ENCODE measurements at regions not wholly inside any gene's neighbourhood (a gene's known extent, or its start where the extent isn't known, plus 50 kb on each side); places are given as distances from the start of the nearest gene placed in this dataset.
"Not testable (repeated sequence)": the region's sequence is repeated elsewhere in the genome, so short reads cannot be mapped to it uniquely, and the experiment has no call there.

- DNase-seq, result no peak
Observed at GRCh38 chrX:13179586-13179985, 135.2 kb upstream of the FAM9C start.

- DNase-seq, result no peak
Observed at GRCh38 chrX:13179100-13179499, 134.7 kb upstream of the FAM9C start.

- DNase-seq, result no peak
Observed at GRCh38 chrX:13177921-13178566, 133.6 kb upstream of the FAM9C start.

DNA sequence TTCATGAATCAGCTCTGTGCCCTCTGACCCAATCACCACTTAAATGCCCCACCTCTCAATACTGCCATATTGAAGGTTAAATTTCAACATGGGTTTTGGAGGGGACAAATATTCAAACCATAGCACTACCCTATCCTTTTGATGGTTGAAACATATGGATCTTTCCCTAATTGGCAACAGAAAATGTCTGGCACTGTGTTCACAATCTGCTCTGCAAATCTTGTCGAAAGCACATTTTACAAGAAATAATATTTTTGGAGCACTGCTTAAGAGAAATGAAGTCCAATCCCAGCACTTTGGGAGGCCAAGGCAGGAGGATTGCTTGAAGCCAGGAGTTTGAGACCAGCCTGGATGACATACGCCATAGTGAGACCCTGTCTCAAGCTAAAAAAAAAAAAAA, 130.6 kb upstream of the FAM9C start:
- DNase-seq, result no peak

DNA sequence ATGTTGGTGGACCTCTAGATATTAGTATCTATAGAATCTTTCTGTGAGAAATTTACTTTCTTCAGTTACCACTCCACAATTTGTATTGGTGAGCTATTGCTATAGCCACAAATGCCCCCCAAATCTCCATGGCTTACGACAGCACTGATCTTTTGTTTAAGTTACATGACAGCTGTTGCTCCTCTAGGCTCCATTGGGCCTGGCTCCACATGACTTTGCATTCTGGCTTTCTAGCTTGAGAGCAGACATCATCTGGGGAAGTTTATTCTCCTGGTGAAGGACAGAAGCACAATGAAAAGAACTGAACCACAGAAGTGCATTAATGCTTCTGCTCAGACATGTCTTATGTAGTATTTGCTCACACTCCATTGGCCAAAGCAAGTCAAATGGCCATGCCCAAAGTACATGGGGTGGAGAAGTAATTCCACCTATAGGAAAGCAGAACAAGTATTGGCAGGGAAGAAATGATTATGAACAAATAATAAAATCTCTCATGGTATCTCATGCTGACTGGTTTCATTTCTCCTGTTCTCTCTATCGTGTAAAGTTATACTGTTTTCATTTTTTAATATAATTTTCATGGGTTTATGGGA, 126.6 kb upstream of the FAM9C start:
- DNase-seq, result no peak

DNA sequence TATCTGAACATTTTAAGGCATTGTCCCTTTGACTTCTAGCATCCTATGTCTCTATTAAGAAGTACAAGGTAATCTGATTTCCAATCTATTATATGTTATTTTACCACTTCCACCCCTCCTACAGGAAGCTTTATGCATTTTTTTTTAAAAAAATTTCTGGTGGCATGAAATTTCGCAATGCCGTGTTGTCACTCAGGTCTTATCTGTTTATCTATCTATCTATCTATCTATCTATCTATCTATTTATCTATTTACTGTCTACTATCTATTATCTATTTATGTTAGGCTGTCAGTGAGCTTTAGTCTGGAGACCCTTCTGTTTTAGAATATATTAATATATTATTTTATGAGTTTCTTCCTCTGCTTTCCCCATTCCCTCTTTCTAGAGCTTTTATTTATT, 125.3 kb upstream of the FAM9C start:
- no peak for DNase-seq

GRCh38 chrX:13168269-13168668, 123.8 kb upstream of the FAM9C start:
- DNase-seq, result no peak

- DNase-seq, result no peak
Observed at GRCh38 chrX:13167481-13168231, 123.2 kb upstream of the FAM9C start.

- DNase-seq, result no peak
Observed at GRCh38 chrX:13165266-13166189, 121.1 kb upstream of the FAM9C start.

DNA sequence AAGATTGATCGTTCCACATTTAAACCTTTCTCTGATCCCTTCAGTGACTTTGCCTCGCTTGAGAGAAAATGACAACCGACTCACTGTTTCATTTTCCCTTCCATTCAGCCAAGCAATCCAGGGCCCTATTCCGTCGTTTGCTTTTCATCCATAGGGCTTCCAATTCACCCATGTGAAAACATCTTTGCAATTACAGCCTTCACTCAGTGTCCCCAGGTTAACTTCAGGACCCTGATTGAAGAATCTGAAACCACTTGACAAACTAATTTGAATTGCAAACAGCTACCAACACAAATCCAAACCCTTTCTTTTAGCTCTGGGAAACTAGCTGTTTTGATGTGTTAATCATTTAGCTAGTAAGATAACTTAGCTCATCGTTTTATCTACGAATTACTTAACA, 120.2 kb upstream of the FAM9C start:
- DNase-seq, result no peak

DNA sequence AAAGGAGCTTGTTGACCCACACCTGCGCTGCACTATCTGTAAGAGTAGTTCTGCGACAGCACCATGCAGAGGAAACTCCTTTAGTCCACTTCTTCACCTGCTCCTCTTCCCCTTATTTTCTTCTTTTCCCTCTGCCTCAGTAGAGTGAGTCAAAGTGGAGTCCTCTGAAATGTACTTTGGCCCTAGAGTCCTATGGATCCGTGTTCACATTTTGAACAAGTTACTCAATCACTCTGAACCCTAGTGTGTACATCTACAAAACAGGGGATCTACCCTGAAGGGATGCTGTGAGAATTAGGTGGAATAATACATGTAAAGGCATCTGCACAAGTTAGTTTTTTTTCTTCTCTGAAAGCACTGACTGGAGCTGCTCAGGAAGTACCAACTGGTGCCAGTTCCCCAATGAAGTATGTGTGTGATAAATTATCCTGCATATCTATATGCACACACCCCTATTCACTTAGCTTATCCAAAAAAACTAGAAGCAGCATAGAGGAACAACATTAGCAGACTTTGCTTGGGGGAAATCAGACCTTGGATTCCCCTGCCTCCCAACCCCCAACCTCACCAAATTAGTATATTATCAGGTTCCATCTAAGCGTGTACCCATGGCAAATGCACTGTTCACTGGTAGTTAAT, 118.5 kb upstream of the FAM9C start:
- no peak for DNase-seq

- DNase-seq, result no peak
Observed at GRCh38 chrX:13159886-13160285, 115.5 kb upstream of the FAM9C start.

GRCh38 chrX:13158911-13159310, 114.5 kb upstream of the FAM9C start:
- DNase-seq, result no peak

- DNase-seq, result not testable (repeated sequence)
Observed at GRCh38 chrX:13155550-13155949, 111.1 kb upstream of the FAM9C start.

DNA sequence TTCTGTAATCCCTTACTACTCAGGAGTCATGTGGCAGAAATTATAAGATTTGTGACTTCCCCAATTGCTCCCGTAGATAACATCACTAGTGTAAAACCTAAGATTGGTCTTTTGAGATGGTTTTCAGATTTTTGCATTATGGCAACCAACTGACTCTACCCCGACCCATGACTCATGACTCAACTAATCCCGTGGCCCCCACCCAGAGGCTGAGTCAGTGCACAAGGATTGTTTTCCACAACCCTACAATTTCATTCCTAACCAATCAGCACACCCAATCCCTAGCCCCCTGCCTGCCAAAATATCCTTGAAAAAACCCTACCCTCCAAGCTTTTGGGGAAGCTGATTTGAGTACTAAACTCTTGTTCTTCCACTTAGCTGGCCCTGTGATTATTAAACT, 109.4 kb upstream of the FAM9C start:
- DNase-seq, result no peak

- no peak for DNase-seq
Observed at GRCh38 chrX:13152518-13153185, 108.2 kb upstream of the FAM9C start.

DNA sequence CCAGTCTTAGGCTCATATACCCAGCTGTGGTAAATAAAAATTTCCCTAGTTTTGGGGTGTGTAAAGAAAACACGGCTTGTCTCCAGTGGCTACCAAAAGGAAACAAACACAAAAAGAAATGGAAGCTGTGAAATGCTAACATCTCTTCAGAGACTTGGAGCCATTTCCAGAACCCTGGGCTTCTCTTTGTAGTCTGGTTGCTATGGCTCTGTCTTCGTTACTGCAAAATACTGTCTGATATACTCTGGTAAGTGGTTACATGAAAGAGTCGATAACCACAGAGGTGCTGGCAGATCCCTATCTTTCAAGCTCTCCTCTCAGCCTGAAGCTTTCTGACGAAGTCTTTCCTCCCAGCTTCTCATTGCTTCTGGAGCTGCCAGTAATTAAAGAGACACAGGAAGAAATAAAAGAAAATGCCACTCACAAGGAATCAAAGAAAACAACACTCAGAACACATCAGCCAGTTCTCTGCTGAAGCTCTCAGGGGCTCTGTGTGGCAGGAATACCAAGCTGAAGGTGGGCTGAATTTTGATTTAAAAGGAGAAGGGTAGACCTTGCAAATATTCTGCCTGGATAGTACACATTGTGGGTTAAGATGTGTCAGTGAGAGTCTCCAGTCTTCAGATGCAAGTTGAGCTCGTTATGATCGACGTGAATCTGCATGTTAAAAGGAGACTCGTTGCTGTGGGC, 107.6 kb upstream of the FAM9C start:
- DNase-seq, result no peak

DNA sequence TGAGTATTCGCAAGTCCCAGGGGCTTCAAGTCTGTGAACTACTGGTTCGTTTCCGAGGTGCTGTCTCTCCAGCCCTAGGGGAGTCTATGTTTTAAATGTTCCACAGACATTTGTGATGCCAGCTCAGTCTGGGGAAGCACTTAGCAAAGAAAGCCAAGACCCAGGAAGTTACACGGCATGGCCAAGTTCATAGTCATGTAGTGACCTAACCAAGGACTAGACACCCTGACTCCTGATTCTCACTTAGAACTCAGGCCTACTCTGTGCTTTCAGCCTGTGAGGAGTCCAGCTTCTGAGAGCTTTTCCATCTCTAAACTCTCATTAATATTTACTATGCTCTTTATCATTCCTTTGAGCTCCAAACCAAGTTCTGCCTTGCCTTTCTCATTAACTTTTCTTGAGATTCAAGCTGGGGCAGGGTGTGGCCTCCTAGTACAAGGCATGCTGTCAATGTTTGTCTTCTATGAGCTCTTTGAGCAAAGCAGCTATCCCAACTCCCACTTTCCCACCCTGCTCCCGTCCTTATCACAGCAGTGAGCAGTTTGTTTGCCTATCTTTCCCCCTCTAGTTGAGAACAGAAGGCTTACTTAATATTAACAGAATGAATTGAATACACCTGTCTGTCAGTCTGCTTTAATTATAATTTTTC, 105.4 kb upstream of the FAM9C start:
- no peak for DNase-seq

- DNase-seq, result no peak
Observed at GRCh38 chrX:13147733-13148132, 103.3 kb upstream of the FAM9C start.

GRCh38 chrX:13147147-13147546, 102.7 kb upstream of the FAM9C start:
- no peak for DNase-seq
